Trophoblast cell (in vitro differentiated cells and primary cell): ENCODE measurements at regions not wholly inside any gene's neighbourhood (a gene's known extent, or its start where the extent isn't known, plus 50 kb on each side); places are given as distances from the start of the nearest gene placed in this dataset.

ENCODE experiments used
- DNase-seq, 2 donors: peaks; one replicate each; pipeline ENCODE4 v3.0.0-alpha.2; 2016
- H2AFZ ChIP-seq: 2 replicates; pipeline ENCODE4 v1.6.1; 2013; ENCODE audit warnings: low read length, moderate library complexity, mild to moderate bottlenecking; ENCODE audit not compliant: insufficient read depth, poor library complexity
- H2AK5ac ChIP-seq: 2 replicates; pipeline ENCODE4 v1.6.1; 2013; ENCODE audit warnings: mild to moderate bottlenecking, low read length
- H2BK120ac ChIP-seq: 2 replicates; pipeline ENCODE4 v1.6.1; 2013; ENCODE audit warnings: low read length, mild to moderate bottlenecking, moderate library complexity; ENCODE audit not compliant: insufficient read depth, poor library complexity
- H2BK12ac ChIP-seq: 2 replicates; pipeline ENCODE4 v1.6.1; 2013; ENCODE audit warnings: mild to moderate bottlenecking, low read length, moderate library complexity
- H2BK5ac ChIP-seq: 2 replicates; pipeline ENCODE4 v1.6.1; 2013; ENCODE audit warnings: low read length, low read depth, moderate library complexity, mild to moderate bottlenecking; ENCODE audit not compliant: poor library complexity
- H3K14ac ChIP-seq: 2 replicates; pipeline ENCODE4 v1.6.1; 2013; ENCODE audit warnings: mild to moderate bottlenecking, low read length
- H3K18ac ChIP-seq: 2 replicates; pipeline ENCODE4 v1.6.1; 2013; ENCODE audit warnings: mild to moderate bottlenecking, low read length
- H3K23ac ChIP-seq: 2 replicates; pipeline ENCODE4 v1.6.1; 2013; ENCODE audit warnings: low read length
- H3K27ac ChIP-seq: 2 replicates; pipeline ENCODE4 v1.5.1; 2013; ENCODE audit warnings: low read depth, mild to moderate bottlenecking, inconsistent platforms, low read length, moderate library complexity
- H3K27me3 ChIP-seq: 2 replicates; pipeline ENCODE4 v1.6.1; 2013; ENCODE audit warnings: inconsistent platforms, mild to moderate bottlenecking, low read length, moderate library complexity; ENCODE audit not compliant: insufficient read depth
- H3K36me3 ChIP-seq, 2 experiments: 1 replicate in 1 of 2; 2 replicates in 1 of 2; pipeline ENCODE4 v1.6.1; 2013; ENCODE audit warnings: low read length in 2 of 2, mild to moderate bottlenecking in 2 of 2, moderate library complexity in 1 of 2; ENCODE audit not compliant: insufficient read depth in 2 of 2, control insufficient read depth in 1 of 2
- H3K4ac ChIP-seq: 2 replicates; pipeline ENCODE4 v1.6.1; 2013; ENCODE audit warnings: low read depth, mild to moderate bottlenecking, low read length, moderate library complexity
- H3K4me1 ChIP-seq, 2 experiments: 1 replicate in 1 of 2; 2 replicates in 1 of 2; pipeline ENCODE4 v1.6.1; 2013; ENCODE audit warnings: low read length in 2 of 2, mild to moderate bottlenecking in 2 of 2, moderate library complexity in 1 of 2; ENCODE audit not compliant: insufficient read depth in 2 of 2, control insufficient read depth in 1 of 2
- H3K4me2 ChIP-seq: 2 replicates; pipeline ENCODE4 v1.6.1; 2013; ENCODE audit warnings: inconsistent platforms, mild to moderate bottlenecking, low read length, moderate library complexity
- H3K4me3 ChIP-seq: 2 replicates; pipeline ENCODE4 v1.5.1; 2013; ENCODE audit warnings: mild to moderate bottlenecking, low read depth, low read length, inconsistent platforms
- H3K79me1 ChIP-seq: one replicate; pipeline ENCODE4 v1.6.1; 2013; ENCODE audit warnings: low read length
- H3K79me2 ChIP-seq: 2 replicates; pipeline ENCODE4 v1.6.1; 2013; ENCODE audit warnings: low read length, mild to moderate bottlenecking; ENCODE audit not compliant: control insufficient read depth, insufficient read depth, poor library complexity
- H3K9ac ChIP-seq: 2 replicates; pipeline ENCODE4 v1.6.1; 2013; ENCODE audit warnings: mild to moderate bottlenecking, low read length
- H3K9me3 ChIP-seq: 2 replicates; pipeline ENCODE4 v1.6.1; 2013; ENCODE audit warnings: low read depth, mild to moderate bottlenecking, control low read depth, inconsistent platforms, low read length; ENCODE audit not compliant: insufficient read depth
- H4K12ac ChIP-seq: 2 replicates; pipeline ENCODE4 v1.6.1; 2013; ENCODE audit warnings: low read depth, mild to moderate bottlenecking, low read length, moderate library complexity
- H4K8ac ChIP-seq: 2 replicates; pipeline ENCODE4 v1.6.1; 2013; ENCODE audit warnings: low read depth, mild to moderate bottlenecking, low read length, moderate library complexity
- H4K91ac ChIP-seq: one replicate; pipeline ENCODE4 v1.6.1; 2013; ENCODE audit warnings: low read depth, mild to moderate bottlenecking, low read length, moderate library complexity
- WGBS: extraction: QIAGEN DNeasy Blood & Tissue Kit; methylation state at CpG from one replicate; pipeline ENCODE4 v1.1.7; 2013; ENCODE audit warnings: missing lambda C conversion rate; ENCODE audit not compliant: insufficient read length, insufficient coverage; ENCODE audit errors: extremely low coverage; 5-methylcytosine and 5-hydroxymethylcytosine counted together

DNA sequence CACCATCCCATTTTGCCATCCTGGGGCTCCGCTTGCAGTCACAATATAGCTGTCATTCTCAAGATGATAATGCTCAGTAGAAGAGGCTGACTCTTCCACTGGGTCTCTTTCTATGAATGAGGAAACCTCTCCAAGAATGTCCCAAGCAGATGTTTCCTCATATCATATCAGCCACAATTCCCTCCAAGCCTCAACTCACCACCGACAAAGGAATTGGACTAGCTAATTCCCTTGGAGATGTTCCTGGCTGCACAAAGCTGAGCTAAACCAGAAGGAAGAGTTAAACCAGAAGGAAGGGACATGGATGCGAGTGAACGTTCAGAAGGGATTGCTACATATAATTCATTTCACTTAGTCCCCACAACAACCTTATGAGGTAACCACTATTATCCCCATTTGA is 65.0 kb upstream of the NPAS2 start:
- Histone ChIP-seq H3K23ac (no peak overlapping the region), H2BK12ac (no peak overlapping the region), H3K4me2 (no peak overlapping the region), H4K12ac (no peak overlapping the region), H3K4ac (no peak overlapping the region), H3K4me3 (no peak overlapping the region), H2AFZ (no peak overlapping the region), H3K79me1 (no peaks in the 10 kb centered on the region), H4K8ac (no peak overlapping the region), H4K91ac (no peak overlapping the region), H3K9me3 (no peaks in the 10 kb centered on the region), H2BK5ac (no peak overlapping the region), H3K79me2 (no peaks in the 10 kb centered on the region), H2AK5ac (no peak overlapping the region), H3K14ac (no peak overlapping the region), H3K4me1 (no peaks in the 10 kb centered on the region), H3K18ac (no peak overlapping the region), H3K36me3 (no peaks in the 10 kb centered on the region), H3K27me3 (no peaks in the 10 kb centered on the region), H2BK120ac (no peak overlapping the region), H3K27ac (no peak overlapping the region), H3K9ac (no peak overlapping the region)
- DNase-seq = peak in 1 of 2 donors; percentile 53
- WGBS = no CpG with 5 or more reads among the region's 4 CpGs

DNA sequence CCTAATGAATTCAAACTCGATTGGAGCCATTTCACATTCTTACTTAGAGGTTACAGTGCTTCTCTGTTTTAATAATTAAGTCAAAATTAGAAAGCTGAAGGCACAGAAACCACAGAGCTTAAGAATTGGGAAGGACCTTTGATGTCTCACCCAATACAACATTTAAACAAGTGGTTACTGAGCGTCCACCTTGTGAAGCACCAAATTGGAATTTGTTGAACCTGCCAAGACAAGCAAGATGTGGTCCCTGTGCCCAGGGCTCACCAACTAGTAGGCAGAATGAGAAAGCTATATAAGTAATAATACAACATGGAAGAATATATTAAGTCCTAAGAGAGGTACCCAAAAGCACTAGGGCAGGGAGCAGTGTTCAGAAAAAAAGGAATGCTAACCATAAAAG is 64.5 kb upstream of the NPAS2 start:
- Histone ChIP-seq H3K36me3 (no peaks in the 10 kb centered on the region), H4K8ac (no peak overlapping the region), H3K79me1 (no peaks in the 10 kb centered on the region), H2AFZ (no peak overlapping the region), H3K9me3 (no peaks in the 10 kb centered on the region), H3K9ac (no peak overlapping the region), H2BK12ac (no peak overlapping the region), H2BK120ac (no peak overlapping the region), H4K12ac (no peak overlapping the region), H2BK5ac (no peak overlapping the region), H3K4me2 (no peak overlapping the region), H3K23ac (no peak overlapping the region), H3K18ac (no peak overlapping the region), H2AK5ac (no peak overlapping the region), H4K91ac (no peak overlapping the region), H3K4me1 (no peaks in the 10 kb centered on the region), H3K79me2 (no peaks in the 10 kb centered on the region), H3K14ac (no peak overlapping the region), H3K27ac (no peak overlapping the region), H3K4me3 (no peak overlapping the region), H3K4ac (no peak overlapping the region), H3K27me3 (no peaks in the 10 kb centered on the region)
- DNase-seq = no peak
- no CpG with 5 or more reads among the region's 2 CpGs for WGBS

DNA sequence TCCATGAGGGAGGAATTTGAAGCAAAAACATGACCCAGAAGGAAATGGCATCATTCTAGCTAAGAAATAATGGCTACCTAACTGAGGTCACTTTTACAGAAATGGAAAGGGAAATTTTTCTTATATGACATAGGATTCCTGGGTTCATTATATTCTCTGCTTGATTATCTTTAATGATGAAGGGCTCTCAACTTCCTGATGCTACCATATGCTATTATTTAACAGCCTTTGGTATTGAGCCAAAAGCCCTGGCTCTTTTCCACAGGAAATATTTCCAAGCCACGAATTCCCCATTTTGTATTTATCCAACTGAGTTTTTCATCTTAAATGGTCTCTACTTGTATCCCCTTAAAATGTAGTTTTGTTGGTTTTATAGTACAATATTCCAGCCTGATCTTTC is 63.2 kb upstream of the NPAS2 start:
- no peak overlapping the region for H3K4me2 ChIP-seq
- H3K4me3 ChIP-seq = no peak overlapping the region
- H2BK5ac ChIP-seq = no peak overlapping the region
- no peak overlapping the region for H3K4ac ChIP-seq
- no peaks in the 10 kb centered on the region for H3K9me3 ChIP-seq
- H3K79me2 ChIP-seq = no peaks in the 10 kb centered on the region
- no peak overlapping the region for H2AFZ ChIP-seq
- no peak overlapping the region for H2BK12ac ChIP-seq
- no peak overlapping the region for H4K91ac ChIP-seq
- H3K27me3 ChIP-seq = no peaks in the 10 kb centered on the region
- no peak for DNase-seq
- H2AK5ac ChIP-seq = no peak overlapping the region
- no peak overlapping the region for H3K18ac ChIP-seq
- no peaks in the 10 kb centered on the region for H3K4me1 ChIP-seq
- no peaks in the 10 kb centered on the region for H3K79me1 ChIP-seq
- no peak overlapping the region for H3K14ac ChIP-seq
- no peak overlapping the region for H3K9ac ChIP-seq
- H2BK120ac ChIP-seq = no peak overlapping the region
- H4K8ac ChIP-seq = no peak overlapping the region
- H3K27ac ChIP-seq = no peak overlapping the region
- no CpG with 5 or more reads among the region's 1 CpG for WGBS
- H3K36me3 ChIP-seq = no peaks in the 10 kb centered on the region
- H3K23ac ChIP-seq = no peak overlapping the region
- H4K12ac ChIP-seq = no peak overlapping the region

DNA sequence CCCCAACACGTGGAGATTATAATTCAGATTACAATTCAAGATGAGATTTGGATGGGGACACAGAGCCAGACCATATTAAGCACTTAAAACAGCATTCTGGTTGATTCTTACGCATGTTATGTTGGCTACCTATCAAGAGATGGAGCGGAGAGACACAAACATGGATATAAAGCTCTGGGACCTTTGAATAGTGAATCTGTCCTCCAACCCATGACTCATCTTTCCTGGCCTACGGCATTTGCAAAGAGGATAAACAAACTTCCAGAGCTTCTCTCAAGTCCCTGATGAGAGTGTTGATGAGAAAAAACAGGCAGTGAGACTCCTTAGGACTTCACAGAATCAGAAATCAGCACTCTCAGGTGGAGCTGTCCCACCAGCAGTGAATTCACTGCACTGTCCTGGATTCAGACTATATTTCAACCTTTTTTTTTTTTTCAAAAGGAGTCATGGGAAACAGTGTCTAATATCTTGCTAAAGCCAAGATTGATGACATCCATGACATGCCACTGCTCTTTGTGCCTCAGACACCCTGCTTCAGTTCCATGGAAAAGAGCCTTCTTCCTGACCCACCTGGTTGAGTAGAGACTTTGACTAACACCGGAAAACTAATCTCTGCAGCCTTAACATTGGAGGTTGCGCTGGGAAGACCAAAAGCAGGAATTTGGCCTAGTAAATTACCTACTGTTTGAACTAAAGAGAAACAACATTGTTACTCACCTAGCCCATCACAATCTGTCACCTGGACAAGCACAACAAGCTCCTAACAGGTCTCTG is 62.1 kb upstream of the NPAS2 start:
- no peak overlapping the region for H3K27ac ChIP-seq
- no peak overlapping the region for H3K4me2 ChIP-seq
- H2BK12ac ChIP-seq = no peak overlapping the region
- no peaks in the 10 kb centered on the region for H3K4me1 ChIP-seq
- DNase-seq = peak in 1 of 2 donors; percentile 43
- H3K79me1 ChIP-seq = no peaks in the 10 kb centered on the region
- no CpG with 5 or more reads among the region's 6 CpGs for WGBS
- H3K9ac ChIP-seq = no peak overlapping the region
- no peak overlapping the region for H3K14ac ChIP-seq
- H3K4ac ChIP-seq = no peak overlapping the region
- no peak overlapping the region for H4K8ac ChIP-seq
- H3K9me3 ChIP-seq = no peaks in the 10 kb centered on the region
- H2AFZ ChIP-seq = no peak overlapping the region
- no peak overlapping the region for H3K18ac ChIP-seq
- H3K4me3 ChIP-seq = no peak overlapping the region
- no peak overlapping the region for H2BK120ac ChIP-seq
- no peaks in the 10 kb centered on the region for H3K36me3 ChIP-seq
- H3K79me2 ChIP-seq = no peaks in the 10 kb centered on the region
- no peak overlapping the region for H2BK5ac ChIP-seq
- H2AK5ac ChIP-seq = no peak overlapping the region
- no peak overlapping the region for H4K91ac ChIP-seq
- no peak overlapping the region for H3K23ac ChIP-seq
- H4K12ac ChIP-seq = no peak overlapping the region
- H3K27me3 ChIP-seq = no peaks in the 10 kb centered on the region
